K562 (cell line): ENCODE measurements at regions not wholly inside any gene's neighbourhood (a gene's known extent, or its start where the extent isn't known, plus 50 kb on each side); places are given as distances from the start of the nearest gene placed in this dataset.

Experiments
- ATAC-seq: fragments of 200-7000 bp; cut with Tn5 transposase; 3 replicates; pipeline ENCODE4 v1.9.1; 2020; ENCODE audit warnings: moderate library complexity
- BruUV-seq: library from RNA; stranded (reverse); fragments of 400-500 nt; replicated peaks from 2 replicates; lab custom pipeline; 2021; lab: Mats Ljungman, UMichigan
- CTCF ChIA-PET: fragments of 300-600 bp; formaldehyde crosslinking; extraction: SDS; loops from one replicate; lab custom pipeline; 2021; ENCODE audit warnings: low intra/inter-chr PET ratio; lab: Yijun Ruan, JAX
- POLR2A ChIA-PET: fragments of 300-600, 350-650 bp; sonication (Branson Sonifier 250); formaldehyde crosslinking; extraction: SDS; loops from one replicate; lab custom pipeline; 2021; ENCODE audit warnings: antibody characterized with exemption, inconsistent platforms; lab: Yijun Ruan, JAX
- DNase-seq, 4 experiments: peaks; one replicate each; pipeline versions ENCODE4 v3.0.0 to v3.0.0-alpha.2; 2011 to 2018; ENCODE audit warnings: low spot score in 3 of 4, mixed read lengths in 3 of 4; ENCODE audit errors: extremely low read depth in 1 of 4
- FAIRE-seq: peaks from 2 replicates; lab custom pipeline; 2011; peaks lifted over from hg19 to GRCh38; lab: Jason Lieb, UNC
- H2AFZ ChIP-seq: 2 replicates; pipeline ENCODE4 v1.6.0; 2011; ENCODE audit warnings: low read depth, low read length, control low read depth, inconsistent platforms
- H3K27ac ChIP-seq: fragments of 200-600 bp; 3 replicates; pipeline ENCODE4 v1.8.0; 2011; ENCODE audit warnings: low read depth, mild to moderate bottlenecking, control low read depth, inconsistent platforms, low read length, moderate library complexity, mixed read lengths; ENCODE audit errors: extremely low read depth
- H3K27me3 ChIP-seq, 2 experiments: fragments of 300-600 bp in 1 of 2; 2 replicates in 1 of 2; 3 replicates in 1 of 2; pipeline versions ENCODE4 v1.6.0 to v1.8.0; 2011; ENCODE audit warnings: inconsistent platforms in 2 of 2, low read length in 2 of 2, mild to moderate bottlenecking in 1 of 2, mixed read lengths in 1 of 2, moderate library complexity in 1 of 2; ENCODE audit not compliant: control insufficient read depth in 2 of 2, insufficient read depth in 2 of 2
- H3K36me3 ChIP-seq: fragments of 300-600 bp; 3 replicates; pipeline ENCODE4 v1.8.0; 2011; ENCODE audit warnings: mild to moderate bottlenecking, low read length, inconsistent platforms; ENCODE audit not compliant: control insufficient read depth, insufficient read depth
- H3K4me1 ChIP-seq, 2 experiments: fragments of 200-600 bp in 1 of 2; replicated peaks in 1 of 2; 2 replicates in 1 of 2; 3 replicates in 1 of 2; pipeline versions ENCODE4 v1.5.1 to v1.8.0; 2011; ENCODE audit warnings: inconsistent platforms in 2 of 2, low read length in 2 of 2, mild to moderate bottlenecking in 1 of 2, mixed read lengths in 1 of 2, moderate library complexity in 1 of 2; ENCODE audit not compliant: control insufficient read depth in 2 of 2, insufficient read depth in 2 of 2
- H3K4me2 ChIP-seq: 2 replicates; pipeline ENCODE4 v1.6.1; 2011; ENCODE audit warnings: low read length, control low read depth, inconsistent platforms, mixed read lengths; ENCODE audit not compliant: insufficient read depth
- H3K4me3 ChIP-seq: fragments of 200-600 bp; sonication (generic), shearing (Covaris generic); 2 replicates; pipeline ENCODE4 v1.5.1; 2016; ENCODE audit warnings: control low read depth, inconsistent platforms
- H3K79me2 ChIP-seq: fragments of 200-600 bp; 3 replicates; pipeline ENCODE4 v1.8.0; 2011; ENCODE audit warnings: low read length, inconsistent platforms; ENCODE audit not compliant: control insufficient read depth, insufficient read depth
- H3K9ac ChIP-seq, 2 experiments: 2 replicates each; pipeline versions ENCODE4 v1.6.0 to v1.6.1; 2011; ENCODE audit warnings: low read depth in 2 of 2, low read length in 2 of 2, control low read depth in 1 of 2, inconsistent platforms in 1 of 2, mild to moderate bottlenecking in 1 of 2, mixed read lengths in 1 of 2; ENCODE audit not compliant: insufficient read depth in 1 of 2
- H3K9me1 ChIP-seq: one replicate; pipeline ENCODE4 v1.6.0; 2011; ENCODE audit warnings: inconsistent platforms, mild to moderate bottlenecking, low read length, moderate library complexity; ENCODE audit not compliant: control insufficient read depth, insufficient read depth
- H3K9me3 ChIP-seq: replicated peaks from 2 replicates; pipeline ENCODE4 v1.5.1; 2011; ENCODE audit warnings: low read depth, low read length, inconsistent platforms; ENCODE audit not compliant: control insufficient read depth, insufficient read depth
- H4K20me1 ChIP-seq: replicated peaks from 2 replicates; pipeline ENCODE4 v1.6.1; 2011; ENCODE audit warnings: low read length, inconsistent platforms, mixed read lengths; ENCODE audit not compliant: control insufficient read depth, insufficient read depth
- CBX3 ChIP-seq, 2 experiments: IDR thresholded peaks; 1 replicate in 1 of 2; 2 replicates in 1 of 2; pipeline ENCODE4 v1.6.1; 2012; ENCODE audit warnings: inconsistent platforms in 2 of 2, low read length in 2 of 2, borderline replicate concordance in 1 of 2, control low read depth in 1 of 2
- CEBPB ChIP-seq: fragments of 450-650 bp; IDR thresholded peaks from 2 replicates; pipeline ENCODE4 v1.6.1; 2016; ENCODE audit warnings: missing genetic modification characterization, missing compliant biosample characterization
- CEBPZ ChIP-seq: fragments of 150-350 bp; IDR thresholded peaks from 2 replicates; pipeline ENCODE4 v1.6.1; 2014; ENCODE audit warnings: low read depth, mild to moderate bottlenecking, low read length, borderline replicate concordance
- MIER1 ChIP-seq: fragments of 450-650 bp; IDR thresholded peaks from 2 replicates; pipeline ENCODE4 v1.6.1; 2016; ENCODE audit warnings: antibody characterized with exemption, mild to moderate bottlenecking, low read depth
- PML ChIP-seq: IDR thresholded peaks from 2 replicates; pipeline ENCODE4 v1.6.1; 2012; ENCODE audit warnings: low read length, inconsistent platforms
- POLR2H ChIP-seq: IDR thresholded peaks from 2 replicates; pipeline ENCODE4 v1.6.1; 2016; ENCODE audit warnings: missing genetic modification characterization, low read depth, mild to moderate bottlenecking, control low read depth, missing compliant biosample characterization, moderate library complexity
- RAD21 ChIP-seq, 2 experiments: fragments of 250-450 bp in 1 of 2; fragments of 450-650 bp in 1 of 2; sonication (Bioruptor Pico) in 1 of 2; formaldehyde crosslinking in 1 of 2; IDR thresholded peaks in 1 of 2; conservative IDR thresholded peaks in 1 of 2; 2 replicates each; pipeline versions ENCODE4 v1.4.0 to v1.8.0; 2020 to 2022; ENCODE audit warnings: mild to moderate bottlenecking in 2 of 2, moderate library complexity in 1 of 2
- RBM25 ChIP-seq: fragments of 200-400 bp; formaldehyde crosslinking; IDR thresholded peaks from 2 replicates; pipeline ENCODE4 v1.6.1; 2018; ENCODE audit warnings: low read length, low read depth, moderate library complexity; ENCODE audit not compliant: severe bottlenecking
- TAF9B ChIP-seq: fragments of 450-650 bp; IDR thresholded peaks from 2 replicates; pipeline ENCODE4 v1.6.1; 2018; ENCODE audit warnings: mild to moderate bottlenecking; ENCODE audit not compliant: partially characterized antibody
- WGBS: fragments of 100-300 bp; shearing (Covaris generic); methylation state at CpG from one replicate; pipeline ENCODE4 v1.1.6; 2016; ENCODE audit warnings: low coverage, mixed read lengths; ENCODE audit not compliant: insufficient coverage; ENCODE audit errors: missing lambda C conversion rate; 5-methylcytosine and 5-hydroxymethylcytosine counted together
- in situ Hi-C: fragments of 300-500 bp; cut with MboI; formaldehyde crosslinking; loops from 4 replicates; pipeline ENCODE4 v1.15.0; 2018; ENCODE audit warnings: inconsistent platforms, mixed read lengths
- intact Hi-C: fragments of 100-400 bp; cut with micrococcal nuclease; formaldehyde crosslinking; loops from 2 replicates; pipeline ENCODE4 v1.14.2; 2022

GRCh38 chr2:180907731-180908130, 72.7 kb upstream of the UBE2E3 start:
- DNase-seq: no peak
- intact Hi-C loops (no loop called here), in situ Hi-C loops (no loop called here)
- no TSS peak for BruUV-seq
- Histone ChIP-seq H3K4me3 (no peak overlapping the region), H2AFZ (no peak overlapping the region), H4K20me1 (no peaks in the 10 kb centered on the region), H3K4me1 (no peaks in the 10 kb centered on the region), H3K36me3 (no peaks in the 10 kb centered on the region), H3K27ac (no peak overlapping the region), H3K79me2 (no peaks in the 10 kb centered on the region), H3K4me2 (no peak overlapping the region), H3K9ac (no peak overlapping the region), H3K27me3 (no peaks in the 10 kb centered on the region), H3K9me1 (no peaks in the 10 kb centered on the region), H3K9me3 (no peaks in the 10 kb centered on the region)
- no peak for FAIRE-seq
- ChIA-PET POLR2A (no interaction called here), CTCF (no interaction called here)
- 17% methylated on average over 1 of the region's 1 CpG for WGBS
- no peak for ATAC-seq
- TF ChIP-seq RAD21 (CRISPR knock-in tag; conservative IDR thresholded peaks at IDR 0.05 in 1 of 2, IDR thresholded peaks at IDR 0.05 in 1 of 2) (no peak), CEBPB (tag) (no peak), TAF9B (no peak), POLR2H (tag) (no peak), PML (no peak), CEBPZ (no peak), CBX3 (IDR thresholded peaks at IDR 0.05; ENCODE audit: borderline replicate concordance in 1 of 2, low read length in 2 of 2) (no peak), RBM25 (no peak), MIER1 (no peak)
